SK-N-SH treated with all-trans-retinoic acid at 6 μM for 48 hours (cell line): ENCODE measurements at regions not wholly inside any gene's neighbourhood (a gene's known extent, or its start where the extent isn't known, plus 50 kb on each side); places are given as distances from the start of the nearest gene placed in this dataset.

Experiments
- ATAC-seq: fragments of 200-7000 bp; cut with Tn5 transposase; 3 replicates; pipeline ENCODE4 v1.9.1; 2020; ENCODE audit warnings: mild to moderate bottlenecking, moderate library complexity
- ARNTL ChIP-seq: fragments of 450-650 bp; formaldehyde crosslinking; IDR thresholded peaks from 2 replicates; pipeline ENCODE4 v1.5.0; 2020; ENCODE audit warnings: low read depth, mild to moderate bottlenecking, moderate library complexity, borderline replicate concordance
- CSDC2 ChIP-seq: fragments of 250-450 bp; sonication (Bioruptor Pico); IDR thresholded peaks from 2 replicates; pipeline ENCODE4 v1.5.0; 2020; ENCODE audit warnings: mild to moderate bottlenecking, moderate library complexity
- ESRRG ChIP-seq: fragments of 250-450 bp; sonication (Bioruptor Pico); IDR thresholded peaks from 2 replicates; pipeline ENCODE4 v1.6.1; 2021; ENCODE audit warnings: mild to moderate bottlenecking
- GLIS3 ChIP-seq: fragments of 250-450 bp; sonication (Bioruptor Pico); IDR thresholded peaks from 2 replicates; pipeline ENCODE4 v1.5.0; 2020; ENCODE audit warnings: mild to moderate bottlenecking, moderate library complexity
- ISL1 ChIP-seq: fragments of 250-450 bp; sonication (Bioruptor Pico); IDR thresholded peaks from 2 replicates; pipeline ENCODE4 v2.1.2; 2022; ENCODE audit warnings: mild to moderate bottlenecking, moderate library complexity
- OSR1 ChIP-seq: fragments of 250-450 bp; sonication (Bioruptor Pico); IDR thresholded peaks from 2 replicates; pipeline ENCODE4 v1.8.0; 2022; ENCODE audit warnings: moderate library complexity, mild to moderate bottlenecking, inconsistent platforms
- PPARA ChIP-seq: fragments of 250-450 bp; sonication (Bioruptor Pico); IDR thresholded peaks from 2 replicates; pipeline ENCODE4 v1.5.0; 2020; ENCODE audit warnings: mild to moderate bottlenecking, borderline replicate concordance
- RARB ChIP-seq: fragments of 250-450 bp; sonication (Bioruptor Pico); IDR thresholded peaks from 2 replicates; pipeline ENCODE4 v1.8.0; 2021; ENCODE audit warnings: mild to moderate bottlenecking, moderate library complexity
- SNAI2 ChIP-seq: fragments of 250-450 bp; sonication (Bioruptor Pico); IDR thresholded peaks from 2 replicates; pipeline ENCODE4 v1.5.0; 2020; ENCODE audit warnings: mild to moderate bottlenecking, moderate library complexity
- TCF4 ChIP-seq: fragments of 250-450 bp; sonication (Bioruptor Pico); IDR thresholded peaks from 2 replicates; pipeline ENCODE4 v1.8.0; 2021; ENCODE audit warnings: mild to moderate bottlenecking, moderate library complexity, borderline replicate concordance
- TOX ChIP-seq: fragments of 250-450 bp; sonication (Bioruptor Pico); IDR thresholded peaks from 2 replicates; pipeline ENCODE4 v1.8.0; 2021; ENCODE audit warnings: mild to moderate bottlenecking, moderate library complexity, borderline replicate concordance
- ZC3H10 ChIP-seq: fragments of 250-450 bp; sonication (Bioruptor Pico); IDR thresholded peaks from 2 replicates; pipeline ENCODE4 v1.5.1; 2021; ENCODE audit warnings: mild to moderate bottlenecking, moderate library complexity
- ZFP3 ChIP-seq: fragments of 250-450 bp; sonication (Bioruptor Pico); IDR thresholded peaks from 2 replicates; pipeline ENCODE4 v1.5.0; 2020; ENCODE audit warnings: mild to moderate bottlenecking, moderate library complexity
- ZFP30 ChIP-seq: fragments of 450-650 bp; formaldehyde crosslinking; IDR thresholded peaks from 2 replicates; pipeline ENCODE4 v1.5.0; 2022; ENCODE audit warnings: mild to moderate bottlenecking, moderate library complexity
- ZNF565 ChIP-seq: fragments of 450-650 bp; formaldehyde crosslinking; conservative IDR thresholded peaks from 2 replicates; pipeline ENCODE4 v1.5.0; 2020; ENCODE audit warnings: low read depth, mild to moderate bottlenecking, moderate library complexity
- ZNF70 ChIP-seq: fragments of 450-650 bp; formaldehyde crosslinking; IDR thresholded peaks from 2 replicates; pipeline ENCODE4 v1.5.0; 2020; ENCODE audit warnings: mild to moderate bottlenecking, moderate library complexity
- ZNF8 ChIP-seq: fragments of 450-650 bp; formaldehyde crosslinking; IDR thresholded peaks from 2 replicates; pipeline ENCODE4 v1.5.0; 2020; ENCODE audit warnings: mild to moderate bottlenecking, moderate library complexity
- TF ChIP-seq, protein P1 (sequence below): fragments of 250-450 bp; sonication (Bioruptor Pico); IDR thresholded peaks from 2 replicates; pipeline ENCODE4 v1.8.0; 2021; ENCODE audit warnings: low read depth, mild to moderate bottlenecking, moderate library complexity, borderline replicate concordance
- TF ChIP-seq, protein P2 (sequence below): fragments of 250-450 bp; sonication (Bioruptor Pico); IDR thresholded peaks from 2 replicates; pipeline ENCODE4 v1.5.1; 2020; ENCODE audit warnings: low read depth, mild to moderate bottlenecking, moderate library complexity
- TF ChIP-seq, protein P3 (sequence below): fragments of 250-450 bp; sonication (Bioruptor Pico); IDR thresholded peaks from 2 replicates; pipeline ENCODE4 v1.5.0; 2020; ENCODE audit warnings: mild to moderate bottlenecking, moderate library complexity
- TF ChIP-seq, protein P4 (sequence below): fragments of 250-450 bp; sonication (Bioruptor Pico); IDR thresholded peaks from 2 replicates; pipeline ENCODE4 v1.5.1; 2021; ENCODE audit warnings: mild to moderate bottlenecking, moderate library complexity

DNA sequence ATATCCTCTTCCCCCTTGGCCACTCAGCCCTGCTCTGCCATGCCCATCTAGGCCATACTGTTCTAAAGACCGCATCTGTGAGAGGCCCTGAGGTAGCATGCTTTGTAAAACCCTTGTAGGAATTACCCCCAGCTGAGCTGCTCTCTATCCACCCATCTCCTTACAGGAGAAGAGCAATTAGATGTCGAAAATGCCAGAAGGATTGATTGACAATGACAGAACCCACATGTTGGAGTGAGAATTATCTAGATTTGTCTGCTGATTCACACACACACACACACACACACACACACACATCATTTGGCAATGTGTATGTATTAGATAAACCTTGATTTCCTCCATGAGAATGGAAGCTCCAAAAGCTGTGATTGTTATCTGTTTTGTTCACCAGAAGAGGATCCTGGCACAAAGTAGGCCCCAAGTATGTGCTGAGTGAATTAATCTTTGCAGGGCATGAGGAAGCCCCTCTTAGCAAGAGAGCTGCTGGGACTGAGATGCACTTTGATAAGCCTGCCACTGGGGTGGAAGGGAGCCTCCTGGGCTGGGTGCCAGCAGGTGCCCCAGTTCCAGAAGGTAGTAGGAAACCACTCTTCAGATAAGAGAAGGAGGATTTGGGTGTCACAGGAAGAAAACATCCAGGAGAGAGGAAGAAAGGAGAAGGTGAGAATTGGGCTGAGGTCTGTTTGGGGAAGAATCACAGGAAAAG, 187.5 kb upstream of the ADO start:
- ATAC-seq = no peak
- no peak for TF ChIP-seq TCF4
- TF ChIP-seq, protein P1, sequence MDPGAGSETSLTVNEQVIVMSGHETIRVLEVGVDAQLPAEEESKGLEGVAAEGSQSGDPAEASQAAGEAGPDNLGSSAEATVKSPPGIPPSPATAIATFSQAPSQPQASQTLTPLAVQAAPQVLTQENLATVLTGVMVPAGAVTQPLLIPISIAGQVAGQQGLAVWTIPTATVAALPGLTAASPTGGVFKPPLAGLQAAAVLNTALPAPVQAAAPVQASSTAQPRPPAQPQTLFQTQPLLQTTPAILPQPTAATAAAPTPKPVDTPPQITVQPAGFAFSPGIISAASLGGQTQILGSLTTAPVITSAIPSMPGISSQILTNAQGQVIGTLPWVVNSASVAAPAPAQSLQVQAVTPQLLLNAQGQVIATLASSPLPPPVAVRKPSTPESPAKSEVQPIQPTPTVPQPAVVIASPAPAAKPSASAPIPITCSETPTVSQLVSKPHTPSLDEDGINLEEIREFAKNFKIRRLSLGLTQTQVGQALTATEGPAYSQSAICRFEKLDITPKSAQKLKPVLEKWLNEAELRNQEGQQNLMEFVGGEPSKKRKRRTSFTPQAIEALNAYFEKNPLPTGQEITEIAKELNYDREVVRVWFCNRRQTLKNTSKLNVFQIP = no peak
- TF ChIP-seq ZNF70 (CRISPR knock-in tag) = no peak
- TF ChIP-seq ARNTL (CRISPR knock-in tag) = no peak
- TF ChIP-seq, protein P2, sequence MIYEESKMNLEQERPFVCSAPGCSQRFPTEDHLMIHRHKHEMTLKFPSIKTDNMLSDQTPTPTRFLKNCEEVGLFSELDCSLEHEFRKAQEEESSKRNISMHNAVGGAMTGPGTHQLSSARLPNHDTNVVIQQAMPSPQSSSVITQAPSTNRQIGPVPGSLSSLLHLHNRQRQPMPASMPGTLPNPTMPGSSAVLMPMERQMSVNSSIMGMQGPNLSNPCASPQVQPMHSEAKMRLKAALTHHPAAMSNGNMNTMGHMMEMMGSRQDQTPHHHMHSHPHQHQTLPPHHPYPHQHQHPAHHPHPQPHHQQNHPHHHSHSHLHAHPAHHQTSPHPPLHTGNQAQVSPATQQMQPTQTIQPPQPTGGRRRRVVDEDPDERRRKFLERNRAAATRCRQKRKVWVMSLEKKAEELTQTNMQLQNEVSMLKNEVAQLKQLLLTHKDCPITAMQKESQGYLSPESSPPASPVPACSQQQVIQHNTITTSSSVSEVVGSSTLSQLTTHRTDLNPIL = no peak
- TF ChIP-seq ZFP30 (CRISPR knock-in tag) = no peak
- TF ChIP-seq ZFP3 (CRISPR knock-in tag) = no peak
- TF ChIP-seq OSR1 (CRISPR knock-in tag) = no peak
- TF ChIP-seq ESRRG (CRISPR knock-in tag) = no peak
- TF ChIP-seq PPARA (CRISPR knock-in tag) = no peak
- TF ChIP-seq, protein P3, sequence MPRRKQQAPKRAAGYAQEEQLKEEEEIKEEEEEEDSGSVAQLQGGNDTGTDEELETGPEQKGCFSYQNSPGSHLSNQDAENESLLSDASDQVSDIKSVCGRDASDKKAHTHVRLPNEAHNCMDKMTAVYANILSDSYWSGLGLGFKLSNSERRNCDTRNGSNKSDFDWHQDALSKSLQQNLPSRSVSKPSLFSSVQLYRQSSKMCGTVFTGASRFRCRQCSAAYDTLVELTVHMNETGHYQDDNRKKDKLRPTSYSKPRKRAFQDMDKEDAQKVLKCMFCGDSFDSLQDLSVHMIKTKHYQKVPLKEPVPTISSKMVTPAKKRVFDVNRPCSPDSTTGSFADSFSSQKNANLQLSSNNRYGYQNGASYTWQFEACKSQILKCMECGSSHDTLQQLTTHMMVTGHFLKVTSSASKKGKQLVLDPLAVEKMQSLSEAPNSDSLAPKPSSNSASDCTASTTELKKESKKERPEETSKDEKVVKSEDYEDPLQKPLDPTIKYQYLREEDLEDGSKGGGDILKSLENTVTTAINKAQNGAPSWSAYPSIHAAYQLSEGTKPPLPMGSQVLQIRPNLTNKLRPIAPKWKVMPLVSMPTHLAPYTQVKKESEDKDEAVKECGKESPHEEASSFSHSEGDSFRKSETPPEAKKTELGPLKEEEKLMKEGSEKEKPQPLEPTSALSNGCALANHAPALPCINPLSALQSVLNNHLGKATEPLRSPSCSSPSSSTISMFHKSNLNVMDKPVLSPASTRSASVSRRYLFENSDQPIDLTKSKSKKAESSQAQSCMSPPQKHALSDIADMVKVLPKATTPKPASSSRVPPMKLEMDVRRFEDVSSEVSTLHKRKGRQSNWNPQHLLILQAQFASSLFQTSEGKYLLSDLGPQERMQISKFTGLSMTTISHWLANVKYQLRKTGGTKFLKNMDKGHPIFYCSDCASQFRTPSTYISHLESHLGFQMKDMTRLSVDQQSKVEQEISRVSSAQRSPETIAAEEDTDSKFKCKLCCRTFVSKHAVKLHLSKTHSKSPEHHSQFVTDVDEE (CRISPR knock-in tag) = no peak

DNA sequence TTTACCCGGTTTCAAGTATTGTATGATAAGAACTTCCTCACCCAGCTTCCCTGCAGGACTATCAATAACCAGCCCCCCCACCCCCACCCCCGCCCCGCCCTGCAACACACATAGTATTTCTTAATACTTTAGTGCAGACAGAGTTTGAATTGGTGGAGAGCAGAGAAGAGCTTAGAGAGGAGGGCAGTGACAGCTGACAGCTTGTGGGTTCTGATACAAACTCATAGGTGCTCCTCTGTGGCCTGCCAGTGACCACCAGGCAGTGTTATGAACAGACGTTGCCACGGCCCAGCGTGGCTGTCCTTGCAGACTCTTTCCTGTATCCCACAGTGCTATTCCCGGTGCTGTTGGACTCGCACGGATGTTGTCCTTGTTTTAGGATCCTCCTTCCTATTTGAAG, 186.9 kb upstream of the ADO start:
- TF ChIP-seq ESRRG (CRISPR knock-in tag) = no peak
- TF ChIP-seq, protein P1 = no peak
- TF ChIP-seq, protein P4, sequence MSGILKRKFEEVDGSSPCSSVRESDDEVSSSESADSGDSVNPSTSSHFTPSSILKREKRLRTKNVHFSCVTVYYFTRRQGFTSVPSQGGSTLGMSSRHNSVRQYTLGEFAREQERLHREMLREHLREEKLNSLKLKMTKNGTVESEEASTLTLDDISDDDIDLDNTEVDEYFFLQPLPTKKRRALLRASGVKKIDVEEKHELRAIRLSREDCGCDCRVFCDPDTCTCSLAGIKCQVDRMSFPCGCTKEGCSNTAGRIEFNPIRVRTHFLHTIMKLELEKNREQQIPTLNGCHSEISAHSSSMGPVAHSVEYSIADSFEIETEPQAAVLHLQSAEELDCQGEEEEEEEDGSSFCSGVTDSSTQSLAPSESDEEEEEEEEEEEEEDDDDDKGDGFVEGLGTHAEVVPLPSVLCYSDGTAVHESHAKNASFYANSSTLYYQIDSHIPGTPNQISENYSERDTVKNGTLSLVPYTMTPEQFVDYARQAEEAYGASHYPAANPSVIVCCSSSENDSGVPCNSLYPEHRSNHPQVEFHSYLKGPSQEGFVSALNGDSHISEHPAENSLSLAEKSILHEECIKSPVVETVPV = no peak
- no peak for TF ChIP-seq TOX (CRISPR knock-in tag)
- TF ChIP-seq ZFP30 (CRISPR knock-in tag) = no peak
- no peak for TF ChIP-seq SNAI2 (CRISPR knock-in tag)
- TF ChIP-seq ZNF565 (CRISPR knock-in tag) = no peak
- TF ChIP-seq GLIS3 = no peak
- TF ChIP-seq OSR1 (CRISPR knock-in tag) = no peak
- no peak for TF ChIP-seq ZFP3 (CRISPR knock-in tag)
- no peak for TF ChIP-seq ZC3H10 (CRISPR knock-in tag)
- TF ChIP-seq ARNTL (CRISPR knock-in tag) = no peak
- no peak for TF ChIP-seq ISL1
- no peak for TF ChIP-seq ZNF8 (CRISPR knock-in tag)

DNA sequence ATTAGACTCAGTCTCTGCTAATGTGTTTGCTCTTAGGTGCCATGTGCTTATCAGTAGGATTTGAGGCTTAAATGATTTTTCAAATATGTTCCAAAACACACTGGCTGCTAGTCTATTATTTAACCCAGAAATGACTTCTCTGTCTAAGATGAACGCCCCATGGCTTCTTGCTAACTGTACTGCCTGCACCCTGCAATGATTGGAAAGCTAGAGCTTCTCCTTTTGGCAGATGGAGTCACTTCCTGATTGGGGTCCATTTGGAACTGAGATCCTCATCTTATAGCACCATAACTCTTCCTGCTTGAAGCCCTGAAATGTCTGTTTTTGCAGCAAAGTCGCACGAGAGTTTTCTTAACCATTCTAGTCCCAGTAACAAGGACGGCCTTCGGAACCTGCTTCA, 186.5 kb upstream of the ADO start:
- ATAC-seq = no peak
- TF ChIP-seq ZNF8 (CRISPR knock-in tag) = no peak
- no peak for TF ChIP-seq RARB (CRISPR knock-in tag)
- no peak for TF ChIP-seq GLIS3
- TF ChIP-seq, protein P3 (CRISPR knock-in tag) = no peak
- no peak for TF ChIP-seq CSDC2 (CRISPR knock-in tag)
- TF ChIP-seq ZNF565 (CRISPR knock-in tag) = no peak
- TF ChIP-seq TCF4 = no peak
- TF ChIP-seq ISL1 = no peak
- TF ChIP-seq, all 23 proteins: peak for 0

More for the DNA sequence above, 186.9 kb upstream of the ADO start:
- ATAC-seq = no peak
